WERI-Rb-1 (cell line): ENCODE measurements at regions not wholly inside any gene's neighbourhood (a gene's known extent, or its start where the extent isn't known, plus 50 kb on each side); places are given as distances from the start of the nearest gene placed in this dataset.
"Not testable (repeated sequence)": the region's sequence is repeated elsewhere in the genome, so short reads cannot be mapped to it uniquely, and the experiment has no call there.

Experiments
- DNase-seq: peaks from one replicate; pipeline ENCODE4 v3.0.0-alpha.2; 2020
- H3K27ac ChIP-seq: fragments of 250-450 bp; sonication (Bioruptor Pico); 2 replicates; pipeline ENCODE4 v1.5.1; 2020; ENCODE audit warnings: mild to moderate bottlenecking, moderate library complexity
- H3K27me3 ChIP-seq: fragments of 250-450 bp; sonication (Bioruptor Pico); 2 replicates; pipeline ENCODE4 v1.5.1; 2021; ENCODE audit warnings: mild to moderate bottlenecking, low read depth, moderate library complexity; ENCODE audit not compliant: insufficient read depth, severe bottlenecking
- H3K36me3 ChIP-seq: fragments of 250-450 bp; sonication (Bioruptor Pico); 2 replicates; pipeline ENCODE4 v1.5.1; 2020; ENCODE audit warnings: mild to moderate bottlenecking, moderate library complexity
- H3K4me3 ChIP-seq: 2 replicates; pipeline ENCODE4 v1.5.1; 2011; ENCODE audit warnings: low read depth, mild to moderate bottlenecking, control low read depth, low read length
- H3K9me3 ChIP-seq: fragments of 250-450 bp; sonication (Bioruptor Pico); 2 replicates; pipeline ENCODE4 v1.5.1; 2021; ENCODE audit warnings: mild to moderate bottlenecking, moderate library complexity; ENCODE audit not compliant: severe bottlenecking
- CTCF ChIP-seq: IDR thresholded peaks from 2 replicates; pipeline ENCODE4 v1.5.1; 2011; ENCODE audit warnings: low read depth, mild to moderate bottlenecking, control low read depth, inconsistent platforms, low read length

GRCh38 chr20:39705032-39705431, 742.9 kb downstream of the DHX35 start:
- Histone ChIP-seq H3K27me3 (peaks cover 16% of the 10 kb centered on the region), H3K36me3 (no peaks in the 10 kb centered on the region), H3K4me3 (no peak overlapping the region), H3K27ac (no peak overlapping the region), H3K9me3 (no peaks in the 10 kb centered on the region)
- DNase-seq, result no peak
- TF ChIP-seq CTCF, result no peak

- H3K9me3 ChIP-seq, H3K27ac ChIP-seq, H3K36me3 ChIP-seq, H3K4me3 ChIP-seq, DNase-seq: not testable (repeated sequence)
- H3K27me3 ChIP-seq, result peaks cover 22% of the 10 kb centered on the region
Measured at GRCh38 chr20:39703357-39703756, 741.2 kb downstream of the DHX35 start.

- no peak for DNase-seq
- Histone ChIP-seq H3K4me3 (no peak overlapping the region), H3K36me3 (no peaks in the 10 kb centered on the region), H3K9me3 (no peaks in the 10 kb centered on the region), H3K27me3 (peaks cover 22% of the 10 kb centered on the region), H3K27ac (no peak overlapping the region)
- TF ChIP-seq CTCF, result no peak
Measured at GRCh38 chr20:39702701-39703349, 740.7 kb downstream of the DHX35 start.

- H3K9me3 ChIP-seq, result no peaks in the 10 kb centered on the region
- H3K27me3 ChIP-seq, result peaks cover 18% of the 10 kb centered on the region
- no peak overlapping the region for H3K27ac ChIP-seq
- H3K36me3 ChIP-seq, result no peaks in the 10 kb centered on the region
- no peak overlapping the region for H3K4me3 ChIP-seq
- DNase-seq, result no peak
- TF ChIP-seq CTCF, result no peak
Measured at GRCh38 chr20:39700528-39700927, 738.4 kb downstream of the DHX35 start.

- peaks cover 21% of the 10 kb centered on the region for H3K27me3 ChIP-seq
- no peaks in the 10 kb centered on the region for H3K9me3 ChIP-seq
- no peak overlapping the region for H3K4me3 ChIP-seq
- no peak overlapping the region for H3K27ac ChIP-seq
- no peak for DNase-seq
- no peaks in the 10 kb centered on the region for H3K36me3 ChIP-seq
- no peak for TF ChIP-seq CTCF
Measured at GRCh38 chr20:39699166-39699725, 737.1 kb downstream of the DHX35 start.

GRCh38 chr20:39698752-39699151, 736.6 kb downstream of the DHX35 start:
- Histone ChIP-seq H3K27ac (no peak overlapping the region), H3K27me3 (peaks cover 19% of the 10 kb centered on the region), H3K9me3 (no peaks in the 10 kb centered on the region), H3K4me3 (no peak overlapping the region), H3K36me3 (no peaks in the 10 kb centered on the region)
- no peak for DNase-seq
- no peak for TF ChIP-seq CTCF
